ENCODE measurements at regions not wholly inside any gene's neighbourhood (a gene's known extent, or its start where the extent isn't known, plus 50 kb on each side); places are given as distances from the start of the nearest gene placed in this dataset.

- Histone ChIP-seq H3K4me3 (ENCODE audit: low read depth, low read length) (no peak overlapping the region), H3K27me3 (ENCODE audit: control insufficient read depth, insufficient read depth, low read length) (no peaks in the 10 kb centered on the region), H3K27ac (ENCODE audit: low read depth, low read length) (no peak overlapping the region), H3K9me3 (ENCODE audit: control insufficient read depth, insufficient read depth, low read length) (no peaks in the 10 kb centered on the region)
- DNase-seq (ENCODE audit: low read depth, low spot score) = no peak
- ChIA-PET POLR2A (no interaction called here), CTCF (no interaction called here)
- TF ChIP-seq, protein P1, sequence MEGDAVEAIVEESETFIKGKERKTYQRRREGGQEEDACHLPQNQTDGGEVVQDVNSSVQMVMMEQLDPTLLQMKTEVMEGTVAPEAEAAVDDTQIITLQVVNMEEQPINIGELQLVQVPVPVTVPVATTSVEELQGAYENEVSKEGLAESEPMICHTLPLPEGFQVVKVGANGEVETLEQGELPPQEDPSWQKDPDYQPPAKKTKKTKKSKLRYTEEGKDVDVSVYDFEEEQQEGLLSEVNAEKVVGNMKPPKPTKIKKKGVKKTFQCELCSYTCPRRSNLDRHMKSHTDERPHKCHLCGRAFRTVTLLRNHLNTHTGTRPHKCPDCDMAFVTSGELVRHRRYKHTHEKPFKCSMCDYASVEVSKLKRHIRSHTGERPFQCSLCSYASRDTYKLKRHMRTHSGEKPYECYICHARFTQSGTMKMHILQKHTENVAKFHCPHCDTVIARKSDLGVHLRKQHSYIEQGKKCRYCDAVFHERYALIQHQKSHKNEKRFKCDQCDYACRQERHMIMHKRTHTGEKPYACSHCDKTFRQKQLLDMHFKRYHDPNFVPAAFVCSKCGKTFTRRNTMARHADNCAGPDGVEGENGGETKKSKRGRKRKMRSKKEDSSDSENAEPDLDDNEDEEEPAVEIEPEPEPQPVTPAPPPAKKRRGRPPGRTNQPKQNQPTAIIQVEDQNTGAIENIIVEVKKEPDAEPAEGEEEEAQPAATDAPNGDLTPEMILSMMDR (IDR thresholded peaks at IDR 0.05; ENCODE audit: low read depth, low read length) = no peak
These were observed 248.6 kb upstream of the VEGFC start for GRCh38 chr4:177041356-177041755.

DNA sequence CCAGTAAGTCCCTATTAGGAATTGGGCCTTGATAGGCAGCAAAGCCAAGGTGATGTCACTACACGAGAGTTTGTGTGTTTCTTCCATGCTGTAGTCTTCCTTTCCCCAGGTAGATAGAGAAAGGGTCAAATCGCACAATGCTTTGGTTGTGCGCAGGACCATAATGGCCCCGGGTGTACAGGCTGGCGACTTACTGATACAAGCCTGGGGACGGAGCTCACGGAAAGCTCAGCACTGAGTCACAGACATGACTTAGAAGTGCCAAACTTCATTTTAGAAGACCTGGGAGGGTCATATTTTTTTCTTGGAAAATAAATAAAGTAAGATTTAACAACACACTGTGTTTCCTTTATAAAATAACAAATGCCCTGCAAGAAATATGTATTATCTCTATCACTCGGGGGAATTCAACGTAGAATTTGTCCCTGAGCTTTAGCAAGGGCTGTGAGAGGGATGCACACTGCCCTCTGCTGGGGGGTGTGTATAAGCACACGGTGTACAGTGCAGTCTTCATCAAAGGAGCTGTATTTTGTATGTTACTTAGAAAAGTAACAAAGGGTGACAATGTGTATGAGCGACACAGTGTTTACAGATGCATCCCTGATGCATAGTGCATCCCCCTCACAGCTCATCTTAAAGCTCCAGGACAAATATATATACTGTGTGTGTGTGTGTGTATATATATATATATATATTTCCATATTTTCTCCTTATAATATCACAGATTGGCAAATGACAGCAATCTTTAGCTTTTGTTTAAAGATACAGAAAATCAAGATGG lies 254.5 kb upstream of the VEGFC start:
- no peak overlapping the region for H3K4me3 ChIP-seq (ENCODE audit: low read depth, low read length)
- H3K27ac ChIP-seq (ENCODE audit: low read depth, low read length) = no peak overlapping the region
- ChIA-PET POLR2A (interaction anchor here (0.6 to 1.3 kb wide), 5 partner anchors 143 to 294 kb away, joined by 3 to 18 read pairs (median 3); partner anchors contain the start of gene VEGFC), CTCF (interaction anchor here (0.5 to 3.6 kb wide), 142 partner anchors 8 to 705 kb away, joined by 3 to 84 read pairs (median 4); partner anchors contain the start of gene VEGFC)
- DNase-seq (ENCODE audit: low read depth, low spot score) = peak; percentile 59
- no peaks in the 10 kb centered on the region for H3K9me3 ChIP-seq (ENCODE audit: control insufficient read depth, insufficient read depth, low read length)
- TF ChIP-seq, protein P1 (IDR thresholded peaks at IDR 0.05; ENCODE audit: low read depth, low read length) = peak; percentile 88
- H3K27me3 ChIP-seq (ENCODE audit: control insufficient read depth, insufficient read depth, low read length) = no peaks in the 10 kb centered on the region

GRCh38 chr4:177047851-177048174 lies 255.1 kb upstream of the VEGFC start:
- ChIA-PET CTCF (interaction anchor here (0.5 to 3.6 kb wide), 135 partner anchors 9 to 706 kb away, joined by 3 to 84 read pairs (median 5); partner anchors contain the start of gene VEGFC), POLR2A (interaction anchor here (0.6 to 1.3 kb wide), 3 partner anchors 144 to 259 kb away, joined by 3 to 18 read pairs (median 5); partner anchors contain the start of gene VEGFC)

GRCh38 chr4:177051473-177052060 lies 258.1 kb upstream of the NEIL3 start:
- Histone ChIP-seq H3K27ac (ENCODE audit: low read depth, low read length) (no peak overlapping the region), H3K4me3 (ENCODE audit: low read depth, low read length) (no peak overlapping the region), H3K27me3 (ENCODE audit: control insufficient read depth, insufficient read depth, low read length) (no peaks in the 10 kb centered on the region), H3K9me3 (ENCODE audit: control insufficient read depth, insufficient read depth, low read length) (no peaks in the 10 kb centered on the region)
- no peak for DNase-seq (ENCODE audit: low read depth, low spot score)
- TF ChIP-seq, protein P1 (IDR thresholded peaks at IDR 0.05; ENCODE audit: low read depth, low read length) = peak; percentile 37
- CTCF ChIA-PET = interaction anchor here (0.6 to 1.5 kb wide), 3 partner anchors 10 to 512 kb away, joined by 3 to 5 read pairs (median 4); no protein-coding TSS in a partner anchor
- POLR2A ChIA-PET = no interaction called here

More at GRCh38 chr4:177047851-177048174, 255.1 kb upstream of the VEGFC start:
- TF ChIP-seq, protein P1 (IDR thresholded peaks at IDR 0.05; ENCODE audit: low read depth, low read length) = no peak
- DNase-seq (ENCODE audit: low read depth, low spot score) = no peak
- no peak overlapping the region for H3K27ac ChIP-seq (ENCODE audit: low read depth, low read length)
- H3K9me3 ChIP-seq (ENCODE audit: control insufficient read depth, insufficient read depth, low read length) = no peaks in the 10 kb centered on the region
- no peaks in the 10 kb centered on the region for H3K27me3 ChIP-seq (ENCODE audit: control insufficient read depth, insufficient read depth, low read length)
- no peak overlapping the region for H3K4me3 ChIP-seq (ENCODE audit: low read depth, low read length)

All from AG04450 (cell line).